ENCODE measurements at regions not wholly inside any gene's neighbourhood (a gene's known extent, or its start where the extent isn't known, plus 50 kb on each side); places are given as distances from the start of the nearest gene placed in this dataset.

DNA sequence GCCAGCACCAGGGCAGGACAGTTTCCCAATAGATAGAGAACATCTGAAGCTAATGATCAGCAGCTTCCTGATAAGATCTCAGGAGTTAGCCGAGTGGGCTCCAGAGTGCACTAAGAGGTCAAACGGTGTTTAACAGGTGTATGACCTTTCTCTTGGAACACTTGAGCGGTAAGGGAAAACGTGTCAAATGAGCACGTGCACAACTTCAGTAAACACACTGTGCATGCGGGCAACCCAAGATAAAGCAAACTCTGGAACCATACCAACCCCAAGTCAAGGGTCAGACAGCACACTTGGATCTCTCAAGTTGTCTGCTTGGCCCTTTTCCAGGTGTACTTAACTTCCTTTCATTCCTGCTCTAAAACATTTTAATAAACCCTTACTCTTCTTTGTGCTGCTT, 1941.5 kb upstream of the PCDH10 start:
- Histone ChIP-seq H3K27ac (ENCODE audit: low read length) (no peak overlapping the region), H3K4me3 (ENCODE audit: low read depth in 1 of 2, low read length in 2 of 2) (no peak overlapping the region), H3K9me3 (ENCODE audit: control insufficient read depth in 1 of 2, low read length in 2 of 2) (no peaks in the 10 kb centered on the region), H3K36me3 (ENCODE audit: control insufficient read depth in 1 of 2, insufficient read depth in 2 of 2, low read length in 2 of 2) (no peaks in the 10 kb centered on the region), H3K4me1 (ENCODE audit: control insufficient read depth in 1 of 2, insufficient read depth in 2 of 2, low read length in 2 of 2) (no peaks in the 10 kb centered on the region), H3K27me3 (ENCODE audit: low read depth, low read length) (no peaks in the 10 kb centered on the region)

DNA sequence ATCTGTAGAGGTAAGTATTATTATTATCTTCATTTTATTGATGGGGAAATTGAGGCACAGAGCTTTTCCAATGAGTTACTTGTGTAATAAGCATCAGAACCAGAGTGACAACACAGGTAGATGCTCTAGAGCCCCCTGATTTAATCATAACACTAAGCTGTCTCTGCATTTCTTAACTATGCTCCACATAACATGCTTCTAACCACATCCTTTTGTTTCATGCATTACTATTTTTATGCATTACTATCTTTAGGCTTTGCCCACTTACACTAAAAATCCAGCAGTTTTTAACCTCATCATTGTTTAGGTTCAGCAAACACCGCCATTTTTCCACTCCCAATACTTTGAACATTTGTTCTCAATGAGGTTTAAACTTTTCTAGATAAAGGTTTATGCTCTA, 1900.8 kb upstream of the PCDH10 start:
- no peak overlapping the region for H3K4me3 ChIP-seq (ENCODE audit: low read depth in 1 of 2, low read length in 2 of 2)
- H3K36me3 ChIP-seq (ENCODE audit: control insufficient read depth in 1 of 2, insufficient read depth in 2 of 2, low read length in 2 of 2): no peaks in the 10 kb centered on the region
- H3K9me3 ChIP-seq (ENCODE audit: control insufficient read depth in 1 of 2, low read length in 2 of 2): no peaks in the 10 kb centered on the region
- H3K4me1 ChIP-seq (ENCODE audit: control insufficient read depth in 1 of 2, insufficient read depth in 2 of 2, low read length in 2 of 2): no peaks in the 10 kb centered on the region
- no peak overlapping the region for H3K27ac ChIP-seq (ENCODE audit: low read length)
- H3K27me3 ChIP-seq (ENCODE audit: low read depth, low read length): no peaks in the 10 kb centered on the region

- Histone ChIP-seq H3K4me3 (ENCODE audit: low read depth in 1 of 2, low read length in 2 of 2) (no peak overlapping the region), H3K36me3 (ENCODE audit: control insufficient read depth in 1 of 2, insufficient read depth in 2 of 2, low read length in 2 of 2) (no peaks in the 10 kb centered on the region), H3K27me3 (ENCODE audit: low read depth, low read length) (no peaks in the 10 kb centered on the region), H3K27ac (ENCODE audit: low read length) (no peak overlapping the region), H3K9me3 (ENCODE audit: control insufficient read depth in 1 of 2, low read length in 2 of 2) (no peaks in the 10 kb centered on the region), H3K4me1 (ENCODE audit: control insufficient read depth in 1 of 2, insufficient read depth in 2 of 2, low read length in 2 of 2) (no peaks in the 10 kb centered on the region)
These were observed 1897.8 kb upstream of the PCDH10 start for GRCh38 chr4:131251321-131251720.

DNA sequence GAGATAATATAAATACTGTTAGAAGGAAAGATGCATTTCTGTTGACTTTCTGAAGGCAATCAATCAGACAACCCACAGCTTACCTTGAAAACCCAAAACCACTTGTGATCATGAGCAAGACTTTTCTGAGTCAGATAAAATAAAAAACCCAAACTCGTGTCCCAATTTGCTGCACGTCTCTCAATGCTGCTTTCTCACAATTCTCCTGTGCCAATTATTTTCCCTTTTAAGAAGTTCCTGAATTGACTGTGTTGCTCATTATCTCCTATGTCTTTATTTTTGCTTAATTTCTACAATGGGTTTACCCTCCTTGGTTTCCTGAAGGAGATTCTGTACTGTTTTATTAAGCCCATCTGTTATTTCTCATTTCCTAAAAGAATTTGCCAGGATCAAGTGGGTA, 1891.9 kb upstream of the PCDH10 start:
- H3K27ac ChIP-seq (ENCODE audit: low read length): no peak overlapping the region
- no peaks in the 10 kb centered on the region for H3K36me3 ChIP-seq (ENCODE audit: control insufficient read depth in 1 of 2, insufficient read depth in 2 of 2, low read length in 2 of 2)
- no peaks in the 10 kb centered on the region for H3K9me3 ChIP-seq (ENCODE audit: control insufficient read depth in 1 of 2, low read length in 2 of 2)
- no peaks in the 10 kb centered on the region for H3K4me1 ChIP-seq (ENCODE audit: control insufficient read depth in 1 of 2, insufficient read depth in 2 of 2, low read length in 2 of 2)
- H3K27me3 ChIP-seq (ENCODE audit: low read depth, low read length): no peaks in the 10 kb centered on the region
- no peak overlapping the region for H3K4me3 ChIP-seq (ENCODE audit: low read depth in 1 of 2, low read length in 2 of 2)

- Histone ChIP-seq H3K4me1 (ENCODE audit: control insufficient read depth in 1 of 2, insufficient read depth in 2 of 2, low read length in 2 of 2) (no peaks in the 10 kb centered on the region), H3K27ac (ENCODE audit: low read length) (no peak overlapping the region), H3K4me3 (ENCODE audit: low read depth in 1 of 2, low read length in 2 of 2) (no peak overlapping the region), H3K36me3 (ENCODE audit: control insufficient read depth in 1 of 2, insufficient read depth in 2 of 2, low read length in 2 of 2) (no peaks in the 10 kb centered on the region), H3K9me3 (ENCODE audit: control insufficient read depth in 1 of 2, low read length in 2 of 2) (no peaks in the 10 kb centered on the region), H3K27me3 (ENCODE audit: low read depth, low read length) (no peaks in the 10 kb centered on the region)
These were observed 1890.7 kb upstream of the PCDH10 start for GRCh38 chr4:131258361-131258760.

DNA sequence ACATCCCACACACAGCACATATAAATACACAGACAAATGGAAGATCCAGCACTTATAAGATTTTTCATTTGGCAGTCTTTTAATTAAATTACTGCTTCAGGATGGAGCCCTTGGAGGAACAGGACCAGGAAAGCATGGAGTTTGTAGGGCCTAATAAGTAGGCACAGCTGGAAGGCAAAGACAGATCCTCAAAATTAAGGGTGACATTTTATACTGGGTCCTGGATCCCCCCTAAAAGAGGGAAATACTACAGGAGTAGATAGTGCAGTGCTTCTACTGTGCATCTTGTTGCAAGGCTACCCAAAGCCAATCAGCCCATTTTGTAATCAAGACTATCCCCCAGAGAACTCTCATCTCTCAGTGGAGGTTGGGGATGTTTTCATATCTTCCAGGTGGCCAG, 1860.7 kb upstream of the PCDH10 start:
- Histone ChIP-seq H3K4me3 (ENCODE audit: low read depth in 1 of 2, low read length in 2 of 2) (no peak overlapping the region), H3K4me1 (ENCODE audit: control insufficient read depth in 1 of 2, insufficient read depth in 2 of 2, low read length in 2 of 2) (no peaks in the 10 kb centered on the region), H3K36me3 (ENCODE audit: control insufficient read depth in 1 of 2, insufficient read depth in 2 of 2, low read length in 2 of 2) (no peaks in the 10 kb centered on the region), H3K9me3 (ENCODE audit: control insufficient read depth in 1 of 2, low read length in 2 of 2) (peaks cover 0 to 7% of the 10 kb centered on the region in 2 donors), H3K27ac (ENCODE audit: low read length) (no peak overlapping the region), H3K27me3 (ENCODE audit: low read depth, low read length) (no peaks in the 10 kb centered on the region)

DNA sequence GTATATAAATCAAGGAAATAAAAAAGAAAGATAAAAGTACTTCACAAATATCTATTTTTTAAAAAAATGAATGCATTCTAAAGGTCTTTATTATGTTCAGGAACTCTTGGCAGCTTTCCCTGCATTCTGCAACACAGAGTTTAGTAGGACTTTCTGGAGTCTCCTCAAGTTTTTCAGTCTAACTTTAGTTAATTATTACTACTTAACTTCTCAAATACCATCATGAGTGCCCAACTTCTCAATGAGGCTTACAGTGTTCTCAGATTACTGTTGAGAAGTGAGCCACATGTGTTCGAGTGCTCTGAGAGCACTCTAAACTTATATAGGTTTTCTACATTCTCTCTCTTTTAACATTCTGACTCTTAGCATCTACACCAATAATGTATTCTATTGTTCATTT, 1852.9 kb upstream of the PCDH10 start:
- Histone ChIP-seq H3K4me3 (ENCODE audit: low read depth in 1 of 2, low read length in 2 of 2) (no peak overlapping the region), H3K36me3 (ENCODE audit: control insufficient read depth in 1 of 2, insufficient read depth in 2 of 2, low read length in 2 of 2) (no peaks in the 10 kb centered on the region), H3K4me1 (ENCODE audit: control insufficient read depth in 1 of 2, insufficient read depth in 2 of 2, low read length in 2 of 2) (no peaks in the 10 kb centered on the region), H3K27me3 (ENCODE audit: low read depth, low read length) (no peaks in the 10 kb centered on the region), H3K27ac (ENCODE audit: low read length) (no peak overlapping the region), H3K9me3 (ENCODE audit: control insufficient read depth in 1 of 2, low read length in 2 of 2) (no peaks in the 10 kb centered on the region)

GRCh38 chr4:131302108-131302507, 1847.0 kb upstream of the PCDH10 start:
- Histone ChIP-seq H3K27me3 (ENCODE audit: low read depth, low read length) (no peaks in the 10 kb centered on the region), H3K27ac (ENCODE audit: low read length) (no peak overlapping the region), H3K4me3 (ENCODE audit: low read depth in 1 of 2, low read length in 2 of 2) (no peak overlapping the region), H3K36me3 (ENCODE audit: control insufficient read depth in 1 of 2, insufficient read depth in 2 of 2, low read length in 2 of 2) (no peaks in the 10 kb centered on the region), H3K9me3 (ENCODE audit: control insufficient read depth in 1 of 2, low read length in 2 of 2) (no peaks in the 10 kb centered on the region), H3K4me1 (ENCODE audit: control insufficient read depth in 1 of 2, insufficient read depth in 2 of 2, low read length in 2 of 2) (no peaks in the 10 kb centered on the region)

- Histone ChIP-seq H3K4me1 (ENCODE audit: control insufficient read depth in 1 of 2, insufficient read depth in 2 of 2, low read length in 2 of 2) (no peaks in the 10 kb centered on the region), H3K27me3 (ENCODE audit: low read depth, low read length) (no peaks in the 10 kb centered on the region), H3K4me3 (ENCODE audit: low read depth in 1 of 2, low read length in 2 of 2) (no peak overlapping the region), H3K27ac (ENCODE audit: low read length) (no peak overlapping the region), H3K36me3 (ENCODE audit: control insufficient read depth in 1 of 2, insufficient read depth in 2 of 2, low read length in 2 of 2) (no peaks in the 10 kb centered on the region), H3K9me3 (ENCODE audit: control insufficient read depth in 1 of 2, low read length in 2 of 2) (no peaks in the 10 kb centered on the region)
These were observed 1844.4 kb upstream of the PCDH10 start for GRCh38 chr4:131304686-131305085.

DNA sequence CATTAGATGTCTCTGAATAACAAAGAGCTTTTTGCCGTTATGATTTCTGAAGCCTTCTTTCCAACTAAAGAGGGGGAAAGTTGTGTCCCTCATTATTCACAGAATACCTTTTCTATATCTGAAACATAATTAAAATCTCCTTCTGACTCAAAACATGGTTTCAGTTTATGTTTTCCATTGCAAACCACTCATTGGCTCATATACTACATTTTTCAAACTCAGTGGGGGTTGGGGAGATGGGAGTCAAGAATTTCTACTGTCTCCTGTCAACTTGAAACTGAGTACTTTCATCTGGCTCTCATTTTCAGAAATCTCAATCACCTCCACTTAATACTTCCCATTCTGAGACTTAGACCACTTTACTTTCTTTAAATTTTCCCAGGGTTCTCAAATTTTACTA, 1839.5 kb upstream of the PCDH10 start:
- Histone ChIP-seq H3K4me3 (ENCODE audit: low read depth in 1 of 2, low read length in 2 of 2) (no peak overlapping the region), H3K27ac (ENCODE audit: low read length) (no peak overlapping the region), H3K27me3 (ENCODE audit: low read depth, low read length) (no peaks in the 10 kb centered on the region), H3K4me1 (ENCODE audit: control insufficient read depth in 1 of 2, insufficient read depth in 2 of 2, low read length in 2 of 2) (no peaks in the 10 kb centered on the region), H3K9me3 (ENCODE audit: control insufficient read depth in 1 of 2, low read length in 2 of 2) (no peaks in the 10 kb centered on the region), H3K36me3 (ENCODE audit: control insufficient read depth in 1 of 2, insufficient read depth in 2 of 2, low read length in 2 of 2) (no peaks in the 10 kb centered on the region)

DNA sequence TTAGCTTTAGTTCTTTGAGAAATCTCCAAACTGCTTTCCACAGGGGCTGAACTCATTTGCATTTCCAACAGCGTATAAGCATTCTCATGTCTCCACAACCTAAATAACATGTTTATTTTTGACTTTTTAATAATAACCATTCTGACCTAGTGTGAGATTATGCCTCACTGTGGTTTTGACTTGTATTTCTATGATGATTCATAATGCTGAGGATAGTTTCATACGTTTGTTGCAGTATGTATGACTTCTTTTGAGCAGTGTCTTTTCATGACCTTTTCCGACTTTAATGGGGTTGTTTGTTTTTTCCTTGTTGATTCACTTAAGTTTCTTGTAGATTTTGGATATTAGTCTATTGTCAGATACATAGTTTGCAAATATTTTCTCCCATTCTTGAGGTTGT, 1833.0 kb upstream of the PCDH10 start:
- Histone ChIP-seq H3K9me3 (ENCODE audit: control insufficient read depth in 1 of 2, low read length in 2 of 2) (peaks cover 0 to 2% of the 10 kb centered on the region in 2 donors), H3K4me1 (ENCODE audit: control insufficient read depth in 1 of 2, insufficient read depth in 2 of 2, low read length in 2 of 2) (no peaks in the 10 kb centered on the region), H3K27me3 (ENCODE audit: low read depth, low read length) (no peaks in the 10 kb centered on the region), H3K27ac (ENCODE audit: low read length) (no peak overlapping the region), H3K4me3 (ENCODE audit: low read depth in 1 of 2, low read length in 2 of 2) (no peak overlapping the region), H3K36me3 (ENCODE audit: control insufficient read depth in 1 of 2, insufficient read depth in 2 of 2, low read length in 2 of 2) (no peaks in the 10 kb centered on the region)

- no peaks in the 10 kb centered on the region for H3K36me3 ChIP-seq (ENCODE audit: control insufficient read depth in 1 of 2, insufficient read depth in 2 of 2, low read length in 2 of 2)
- no peaks in the 10 kb centered on the region for H3K27me3 ChIP-seq (ENCODE audit: low read depth, low read length)
- no peak overlapping the region for H3K27ac ChIP-seq (ENCODE audit: low read length)
- H3K9me3 ChIP-seq (ENCODE audit: control insufficient read depth in 1 of 2, low read length in 2 of 2): no peaks in the 10 kb centered on the region
- H3K4me3 ChIP-seq (ENCODE audit: low read depth in 1 of 2, low read length in 2 of 2): no peak overlapping the region
- H3K4me1 ChIP-seq (ENCODE audit: control insufficient read depth in 1 of 2, insufficient read depth in 2 of 2, low read length in 2 of 2): no peaks in the 10 kb centered on the region
These were observed 1811.2 kb upstream of the PCDH10 start for GRCh38 chr4:131337936-131338335.
